ENCODE measurements at regions not wholly inside any gene's neighbourhood (a gene's known extent, or its start where the extent isn't known, plus 50 kb on each side); places are given as distances from the start of the nearest gene placed in this dataset.
"Not testable (repeated sequence)": the region's sequence is repeated elsewhere in the genome, so short reads cannot be mapped to it uniquely, and the experiment has no call there.

DNA sequence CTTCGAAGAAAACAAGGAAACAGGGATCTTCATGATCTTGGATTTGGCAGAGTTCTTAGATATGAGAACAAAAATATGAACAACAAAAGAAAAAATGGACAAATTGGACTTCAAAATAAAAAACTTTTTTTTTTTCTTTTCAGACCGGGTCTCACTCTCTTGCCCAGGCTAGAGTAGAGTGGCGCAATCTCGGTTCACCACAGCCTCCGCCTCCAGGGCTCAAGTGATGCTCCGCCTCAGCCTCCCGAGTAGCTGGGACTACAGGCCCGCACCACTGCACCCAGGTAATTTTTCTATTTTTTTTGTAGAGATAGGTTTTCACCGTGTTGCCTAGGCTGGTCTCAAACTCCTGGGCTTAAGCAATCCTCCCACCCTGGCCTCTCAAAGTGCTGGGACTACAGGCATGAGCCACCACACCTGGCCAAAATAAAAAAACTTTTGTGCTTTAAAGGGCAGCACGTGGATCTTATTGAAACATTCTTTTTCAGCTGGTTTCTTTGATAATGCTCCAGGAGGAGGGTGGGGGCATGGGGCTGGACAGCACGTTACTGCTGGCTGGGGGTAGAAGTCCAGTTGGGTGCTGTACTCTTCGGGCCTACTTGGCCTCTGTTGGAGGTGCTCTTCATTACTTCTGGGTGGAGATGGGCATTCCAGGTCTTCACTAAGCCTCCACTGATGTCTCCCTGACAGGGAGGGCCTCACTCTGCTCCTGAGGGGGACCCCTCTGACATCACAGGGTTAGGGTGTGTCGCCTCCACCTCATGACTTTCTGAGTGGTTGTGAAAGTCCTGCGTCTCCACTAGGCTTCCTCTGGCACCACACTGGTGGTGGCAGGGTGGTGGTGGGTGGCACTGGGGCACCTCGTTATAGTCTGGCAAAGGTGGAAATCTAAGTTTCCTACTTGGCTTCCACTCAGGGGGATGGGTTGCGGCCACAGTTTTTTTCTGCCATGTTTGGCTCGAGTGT, 150.5 kb upstream of the XPO1 start:
- FAIRE-seq: no peak
- DNase-seq (ENCODE audit: extremely low spot score, insufficient read length, low read depth): no peak

GRCh38 chr2:61679096-61679495, 140.9 kb upstream of the XPO1 start:
- FAIRE-seq (no peak), DNase-seq (ENCODE audit: extremely low spot score, insufficient read length, low read depth) (no peak)

GRCh38 chr2:61677942-61678341, 139.8 kb upstream of the XPO1 start:
- DNase-seq (ENCODE audit: extremely low spot score, insufficient read length, low read depth) (no peak), FAIRE-seq (no peak)

- no peak for FAIRE-seq
- no peak for DNase-seq (ENCODE audit: extremely low spot score, insufficient read length, low read depth)
Observed at GRCh38 chr2:61677306-61677705, 139.2 kb upstream of the XPO1 start.

GRCh38 chr2:61675204-61675603, 137.0 kb upstream of the XPO1 start:
- FAIRE-seq: no peak
- no peak for DNase-seq (ENCODE audit: extremely low spot score, insufficient read length, low read depth)

DNA sequence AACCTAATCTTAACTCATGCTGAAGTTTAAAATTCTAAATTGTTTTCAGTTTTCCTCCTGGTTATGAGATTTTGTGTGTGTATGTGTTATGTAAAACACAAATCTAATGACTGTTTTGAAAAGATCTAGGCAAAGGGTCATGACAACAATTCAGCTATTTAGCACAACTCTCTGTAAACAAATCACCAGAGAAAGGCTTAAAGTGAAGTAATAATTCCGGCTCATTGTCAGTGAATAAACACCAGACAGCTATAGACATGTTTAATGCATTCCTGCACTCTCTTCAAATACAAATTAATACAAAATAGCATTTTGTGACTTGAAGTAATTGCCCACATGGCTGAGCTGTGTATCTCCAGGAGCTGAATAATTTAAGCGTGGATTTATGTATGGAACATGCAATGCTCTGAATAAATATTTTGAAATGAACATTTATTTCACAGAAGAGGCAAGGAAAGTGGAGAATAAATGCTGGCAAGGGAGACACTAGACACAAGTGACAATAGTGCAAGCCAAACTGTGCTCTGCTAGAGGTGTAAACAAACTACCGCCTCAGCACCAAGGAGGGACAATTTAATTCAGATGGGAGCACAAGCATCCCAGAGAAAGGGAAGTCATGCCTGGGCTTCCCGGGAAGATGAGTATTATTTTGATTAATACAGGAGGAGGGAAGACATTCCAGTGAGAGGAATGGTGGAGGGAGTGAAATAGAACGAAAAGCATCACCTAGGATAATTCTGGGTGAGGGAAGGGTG, 133.6 kb upstream of the XPO1 start:
- no peak for FAIRE-seq

GRCh38 chr2:61670591-61671501, 132.7 kb upstream of the XPO1 start:
- FAIRE-seq (peak; percentile 66), DNase-seq (ENCODE audit: extremely low spot score, insufficient read length, low read depth) (no peak)

More for the DNA sequence above, 133.6 kb upstream of the XPO1 start:
- no peak for DNase-seq (ENCODE audit: extremely low spot score, insufficient read length, low read depth)

DNA sequence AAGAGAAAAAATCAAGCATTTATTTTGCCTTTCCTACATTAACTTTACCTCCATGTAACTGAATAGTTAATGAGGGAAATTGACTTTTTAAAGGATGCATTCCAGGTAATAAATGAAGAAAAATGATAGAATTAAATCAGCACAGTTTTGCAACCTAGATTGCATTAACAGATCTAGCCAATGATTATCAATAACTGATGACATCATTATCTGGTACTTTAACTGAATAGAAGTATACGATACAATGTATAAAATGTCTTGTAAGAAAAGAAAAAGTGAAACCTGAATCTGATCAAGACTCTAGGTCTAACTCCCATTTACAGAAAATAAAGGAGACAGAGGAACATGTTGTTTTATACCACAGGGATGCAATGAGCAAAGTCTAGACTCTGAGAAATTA, 126.0 kb upstream of the XPO1 start:
- no peak for FAIRE-seq
- no peak for DNase-seq (ENCODE audit: extremely low spot score, insufficient read length, low read depth)

DNA sequence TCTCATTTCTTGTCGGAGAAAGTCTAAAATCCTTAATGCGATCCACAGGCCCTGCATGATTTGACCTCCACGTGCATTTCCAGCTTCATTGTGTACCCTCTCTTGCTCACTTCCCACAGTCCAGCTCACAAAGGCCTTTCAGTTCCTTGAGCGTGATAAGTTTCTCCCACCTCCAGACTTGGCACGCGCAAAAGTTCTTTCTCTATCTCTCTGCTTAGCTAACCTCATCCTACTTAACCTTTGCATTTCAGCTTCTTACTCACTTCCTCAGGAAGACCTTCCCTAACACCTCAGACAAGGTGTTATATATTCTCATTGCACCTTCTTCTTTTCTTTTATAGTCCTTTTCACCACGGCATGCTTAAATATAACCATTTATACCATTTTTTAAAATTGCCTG, 124.8 kb upstream of the XPO1 start:
- DNase-seq (ENCODE audit: extremely low spot score, insufficient read length, low read depth) (no peak), FAIRE-seq (no peak)

GRCh38 chr2:61660511-61661388, 122.6 kb upstream of the XPO1 start:
- FAIRE-seq: no peak
- no peak for DNase-seq (ENCODE audit: extremely low spot score, insufficient read length, low read depth)

GRCh38 chr2:61658841-61659780, 121.0 kb upstream of the XPO1 start:
- DNase-seq (ENCODE audit: extremely low spot score, insufficient read length, low read depth) (no peak), FAIRE-seq (peak; percentile 60)

DNA sequence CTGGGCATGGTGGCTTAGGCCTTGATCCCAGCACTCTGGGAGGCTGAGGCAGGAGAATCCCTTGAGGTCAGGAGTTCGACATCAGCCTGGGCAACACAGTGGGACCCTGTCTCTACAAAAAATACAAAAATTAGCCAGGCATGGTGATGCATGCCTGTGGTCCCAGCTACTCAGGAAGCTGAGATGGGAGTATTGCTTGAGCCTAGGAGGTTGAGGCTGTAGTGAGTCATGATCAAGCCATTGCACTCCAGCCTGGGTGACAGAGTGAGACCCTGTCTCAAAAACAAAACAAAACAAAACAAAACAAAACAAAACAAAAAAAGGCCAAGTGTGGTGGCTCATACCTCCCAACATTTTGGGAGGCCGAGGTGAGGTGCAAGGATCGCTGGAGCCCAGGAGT, 111.8 kb upstream of the XPO1 start:
- DNase-seq (ENCODE audit: extremely low spot score, insufficient read length, low read depth); FAIRE-seq: not testable (repeated sequence)

DNA sequence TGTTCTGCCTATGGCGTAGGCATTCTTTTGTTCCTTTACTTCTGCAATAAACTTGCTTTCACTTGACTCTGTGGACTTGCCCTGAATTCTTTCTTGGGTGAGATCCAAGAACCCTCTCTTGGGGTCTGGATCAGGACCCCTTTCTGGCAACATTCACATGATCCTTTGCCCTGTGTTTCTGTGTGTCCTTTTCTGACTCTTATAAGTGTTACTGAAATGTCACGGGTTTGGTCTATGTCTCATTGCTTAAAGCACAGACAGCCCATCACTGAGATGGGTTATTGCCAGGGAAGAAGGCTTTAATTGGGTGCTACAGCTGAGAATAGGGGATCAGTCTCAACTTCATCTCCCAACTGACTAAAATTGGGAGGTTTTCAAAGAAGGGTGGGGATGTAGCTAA, 110.9 kb upstream of the XPO1 start:
- no peak for DNase-seq (ENCODE audit: extremely low spot score, insufficient read length, low read depth)
- FAIRE-seq: no peak

DNA sequence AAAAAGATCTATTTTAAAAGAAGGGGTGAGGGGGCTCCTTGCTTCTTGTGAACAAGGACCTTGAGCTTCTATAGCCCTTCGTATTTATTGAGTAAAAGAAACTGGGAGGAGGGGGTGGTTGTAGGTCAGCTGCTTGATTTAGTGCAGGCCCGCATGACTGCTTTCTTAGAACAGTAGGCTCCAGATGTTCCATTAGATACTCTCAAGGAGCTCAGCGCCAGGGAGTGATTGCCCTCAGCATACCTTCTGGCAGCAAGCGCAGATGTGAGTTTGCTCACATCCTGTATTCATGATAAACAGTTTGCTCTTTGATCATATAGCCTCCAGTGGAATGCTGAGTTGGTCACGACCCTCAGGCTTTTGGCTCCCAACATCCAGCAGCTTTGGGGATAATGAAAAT, 108.9 kb upstream of the XPO1 start:
- DNase-seq (ENCODE audit: extremely low spot score, insufficient read length, low read depth): no peak
- no peak for FAIRE-seq

GRCh38 chr2:61645911-61646310, 107.8 kb upstream of the XPO1 start:
- FAIRE-seq (no peak), DNase-seq (ENCODE audit: extremely low spot score, insufficient read length, low read depth) (no peak)

- FAIRE-seq; DNase-seq (ENCODE audit: extremely low spot score, insufficient read length, low read depth): not testable (repeated sequence)
Observed at GRCh38 chr2:61643153-61643552, 105.0 kb upstream of the XPO1 start.

DNA sequence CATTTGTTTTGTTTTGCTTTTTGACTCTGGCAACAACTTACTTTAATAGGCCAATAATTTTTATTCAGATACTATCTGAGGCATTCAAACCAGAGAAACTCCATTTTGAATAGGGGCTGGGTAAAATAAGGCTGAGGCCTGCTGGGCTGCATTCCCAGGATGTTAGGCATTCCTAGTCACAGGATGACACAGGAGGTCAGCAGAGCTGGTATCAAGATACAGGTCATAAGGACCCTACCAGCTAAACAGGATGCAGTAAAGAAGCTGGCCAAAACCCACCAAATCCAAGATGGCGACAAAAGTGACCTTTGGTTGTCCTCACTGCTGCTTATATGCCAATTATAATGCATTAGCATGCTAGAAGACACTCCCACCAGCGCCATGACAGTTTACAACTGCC, 102.2 kb upstream of the XPO1 start:
- no peak for DNase-seq (ENCODE audit: extremely low spot score, insufficient read length, low read depth)
- FAIRE-seq: no peak

GRCh38 chr2:61639721-61640120, 101.6 kb upstream of the XPO1 start:
- FAIRE-seq: no peak

More at GRCh38 chr2:61639721-61640120, 101.6 kb upstream of the XPO1 start:
- DNase-seq (ENCODE audit: extremely low spot score, insufficient read length, low read depth): no peak
